GM21526 (cell line): ENCODE measurements at regions not wholly inside any gene's neighbourhood (a gene's known extent, or its start where the extent isn't known, plus 50 kb on each side); places are given as distances from the start of the nearest gene placed in this dataset.

ENCODE experiments used
- ATAC-seq: cut with Tn5 transposase; IDR thresholded peaks from one replicate; pipeline ENCODE4 v1.9.1; 2021; ENCODE audit warnings: moderate library complexity; ENCODE audit not compliant: unreplicated experiment, low FRiP score

GRCh38 chr2:150417278-150417677 lies 70.2 kb downstream of the RND3 start:
- ATAC-seq = no peak

GRCh38 chr2:150415022-150415421 lies 72.4 kb downstream of the RND3 start:
- no peak for ATAC-seq

- ATAC-seq = no peak
Measured at GRCh38 chr2:150413910-150414309, 73.6 kb downstream of the RND3 start.

- no peak for ATAC-seq
Measured at GRCh38 chr2:150413366-150413765, 74.1 kb downstream of the RND3 start.

GRCh38 chr2:150410809-150411208 lies 76.7 kb downstream of the RND3 start:
- no peak for ATAC-seq

GRCh38 chr2:150409196-150409595 lies 78.3 kb downstream of the RND3 start:
- no peak for ATAC-seq

- no peak for ATAC-seq
Measured at GRCh38 chr2:150404147-150404546, 83.3 kb downstream of the RND3 start.

- ATAC-seq = no peak
Measured at GRCh38 chr2:150403457-150403856, 84.0 kb downstream of the RND3 start.

- no peak for ATAC-seq
Measured at GRCh38 chr2:150402953-150403352, 84.5 kb downstream of the RND3 start.

- no peak for ATAC-seq
Measured at GRCh38 chr2:150400849-150401248, 86.6 kb downstream of the RND3 start.

- no peak for ATAC-seq
Measured at GRCh38 chr2:150392614-150393013, 94.9 kb downstream of the RND3 start.

GRCh38 chr2:150391779-150392178 lies 95.7 kb downstream of the RND3 start:
- ATAC-seq = no peak

- no peak for ATAC-seq
Measured at GRCh38 chr2:150389447-150389846, 98.0 kb downstream of the RND3 start.

GRCh38 chr2:150388289-150388625 lies 99.2 kb downstream of the RND3 start:
- no peak for ATAC-seq

- ATAC-seq = no peak
Measured at GRCh38 chr2:150387586-150388288, 99.7 kb downstream of the RND3 start.

- ATAC-seq = no peak
Measured at GRCh38 chr2:150385211-150385610, 102.3 kb downstream of the RND3 start.

GRCh38 chr2:150383587-150383986 lies 103.9 kb downstream of the RND3 start:
- no peak for ATAC-seq

- no peak for ATAC-seq
Measured at GRCh38 chr2:150379166-150379565, 108.3 kb downstream of the RND3 start.

GRCh38 chr2:150378686-150379085 lies 108.8 kb downstream of the RND3 start:
- no peak for ATAC-seq

- ATAC-seq = no peak
Measured at GRCh38 chr2:150376553-150377335, 110.7 kb downstream of the RND3 start.

- ATAC-seq = no peak
Measured at GRCh38 chr2:150375333-150375732, 112.1 kb downstream of the RND3 start.

- no peak for ATAC-seq
Measured at GRCh38 chr2:150374492-150374891, 113.0 kb downstream of the RND3 start.
